Naive thymus-derived CD8-positive, alpha-beta T cell (primary cell): ENCODE measurements at regions not wholly inside any gene's neighbourhood (a gene's known extent, or its start where the extent isn't known, plus 50 kb on each side); places are given as distances from the start of the nearest gene placed in this dataset.

Experiments used
- ATAC-seq, 2 donors: fragments of 150-1000 bp; cut with Tn5 transposase in 1 of 2; sonication (Bioruptor Pico), chemical (Tn5 transposase) in 1 of 2; 1 replicate in 1 of 2; 2 replicates in 1 of 2; pipeline ENCODE4 v1.10.0; 2021; ENCODE audit warnings: mild to moderate bottlenecking in 2 of 2, moderate library complexity in 2 of 2
- POLR2A ChIA-PET: fragments of 350-600 bp; sonication (Branson Sonifier 250); formaldehyde crosslinking; loops from one replicate; lab custom pipeline; 2021; ENCODE audit warnings: antibody characterized with exemption; lab: Charles Lee
- DNase-seq, 10 donors: peaks; one replicate each; pipeline versions ENCODE4 v3.0.0 to v3.0.0-alpha.2; 2020 to 2022
- H3K27ac Mint-ChIP-seq, 10 donors: one replicate each; pipeline ENCODE4 v1.8.0; 2020 to 2022; ENCODE audit warnings: mild to moderate bottlenecking in 10 of 10, mixed read lengths in 10 of 10, moderate library complexity in 4 of 10, inconsistent platforms in 1 of 10
- H3K27me3 Mint-ChIP-seq, 5 donors: one replicate each; pipeline ENCODE4 v1.8.0; 2021 to 2022; ENCODE audit warnings: mixed read lengths in 5 of 5
- H3K36me3 Mint-ChIP-seq, 3 donors: one replicate each; pipeline ENCODE4 v1.8.0; 2020 to 2022; ENCODE audit warnings: mixed read lengths in 3 of 3, mild to moderate bottlenecking in 2 of 3, inconsistent platforms in 1 of 3
- H3K4me1 Mint-ChIP-seq, 4 donors: one replicate each; pipeline ENCODE4 v1.8.0; 2021 to 2022; ENCODE audit warnings: mixed read lengths in 4 of 4
- H3K4me3 Mint-ChIP-seq, 10 donors: one replicate each; pipeline ENCODE4 v1.8.0; 2020 to 2022; ENCODE audit warnings: mild to moderate bottlenecking in 10 of 10, mixed read lengths in 10 of 10, moderate library complexity in 6 of 10, inconsistent platforms in 1 of 10
- H3K9me3 Mint-ChIP-seq, 9 donors: one replicate each; pipeline ENCODE4 v1.8.0; 2020 to 2022; ENCODE audit warnings: mixed read lengths in 9 of 9, mild to moderate bottlenecking in 3 of 9, inconsistent platforms in 1 of 9, moderate library complexity in 1 of 9

GRCh38 chr7:84674236-84674913, 479.8 kb upstream of the SEMA3A start:
- no peak for DNase-seq
- no peak for ATAC-seq
- H3K27me3 Mint-ChIP-seq = no peaks in the 10 kb centered on the region
- POLR2A ChIA-PET = no interaction called here
- no peak overlapping the region for H3K27ac Mint-ChIP-seq
- no peak overlapping the region for H3K4me3 Mint-ChIP-seq
- peaks cover 0 to 3% (median 0%) of the 10 kb centered on the region in 9 donors for H3K9me3 Mint-ChIP-seq
- no peaks in the 10 kb centered on the region for H3K36me3 Mint-ChIP-seq
- no peaks in the 10 kb centered on the region for H3K4me1 Mint-ChIP-seq

DNA sequence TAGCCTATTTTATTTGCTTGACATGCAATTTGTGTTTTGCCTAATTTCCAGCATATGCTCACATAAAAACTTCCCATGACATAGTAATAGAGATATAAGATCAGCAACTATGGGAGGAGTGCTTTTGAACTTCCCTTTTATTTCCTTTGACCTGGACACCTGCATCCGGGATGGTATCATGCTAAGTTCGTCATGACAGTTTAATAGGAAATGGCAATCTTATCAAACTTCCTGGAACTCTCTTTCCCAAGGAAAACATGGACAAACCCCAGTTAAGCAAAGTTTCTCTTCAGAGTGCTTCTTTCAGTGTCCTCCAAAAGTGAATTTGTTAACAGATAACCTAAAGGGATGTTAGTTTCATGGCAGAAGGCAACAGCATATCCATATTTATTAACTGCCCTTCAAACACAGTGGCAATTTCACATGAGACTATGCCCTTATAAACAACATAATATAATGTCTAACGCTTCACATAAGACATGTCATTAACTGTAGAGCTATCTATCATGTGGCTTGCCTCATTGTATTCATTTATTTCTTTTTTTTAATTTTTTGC, 474.7 kb upstream of the SEMA3A start:
- H3K4me3 Mint-ChIP-seq = no peak overlapping the region
- H3K27me3 Mint-ChIP-seq = no peaks in the 10 kb centered on the region
- no peaks in the 10 kb centered on the region for H3K4me1 Mint-ChIP-seq
- POLR2A ChIA-PET = no interaction called here
- H3K36me3 Mint-ChIP-seq = no peaks in the 10 kb centered on the region
- ATAC-seq (no peak), DNase-seq (no peak)
- no peak overlapping the region for H3K27ac Mint-ChIP-seq
- no peaks in the 10 kb centered on the region for H3K9me3 Mint-ChIP-seq

DNA sequence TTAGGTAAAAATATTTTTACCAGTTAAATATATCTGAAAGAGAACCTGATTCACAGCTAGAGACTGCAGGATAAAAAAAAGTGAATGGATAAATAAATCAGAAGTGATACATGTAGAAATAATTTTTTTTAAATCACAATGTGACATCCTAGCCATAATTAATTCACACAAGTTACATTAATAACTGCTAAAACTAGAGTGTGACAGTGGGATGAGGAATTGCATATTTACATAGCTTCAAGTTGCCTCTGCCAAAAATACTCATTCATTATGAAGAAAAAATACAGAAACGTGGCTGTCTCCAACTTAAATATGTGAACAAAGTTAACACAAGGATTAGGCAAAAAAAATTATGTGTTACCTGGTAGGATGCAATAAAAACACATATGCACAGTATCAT, 473.5 kb upstream of the SEMA3A start:
- no peaks in the 10 kb centered on the region for H3K4me1 Mint-ChIP-seq
- no peak overlapping the region for H3K4me3 Mint-ChIP-seq
- H3K9me3 Mint-ChIP-seq = no peaks in the 10 kb centered on the region
- DNase-seq (no peak), ATAC-seq (no peak)
- no peak overlapping the region for H3K27ac Mint-ChIP-seq
- H3K27me3 Mint-ChIP-seq = no peaks in the 10 kb centered on the region
- H3K36me3 Mint-ChIP-seq = no peaks in the 10 kb centered on the region
- POLR2A ChIA-PET = no interaction called here

GRCh38 chr7:84666651-84667050, 472.1 kb upstream of the SEMA3A start:
- no peaks in the 10 kb centered on the region for H3K27me3 Mint-ChIP-seq
- no peaks in the 10 kb centered on the region for H3K4me1 Mint-ChIP-seq
- DNase-seq = no peak
- H3K9me3 Mint-ChIP-seq = no peaks in the 10 kb centered on the region
- POLR2A ChIA-PET = no interaction called here
- H3K4me3 Mint-ChIP-seq = no peak overlapping the region
- no peak overlapping the region for H3K27ac Mint-ChIP-seq
- no peak for ATAC-seq
- no peaks in the 10 kb centered on the region for H3K36me3 Mint-ChIP-seq

DNA sequence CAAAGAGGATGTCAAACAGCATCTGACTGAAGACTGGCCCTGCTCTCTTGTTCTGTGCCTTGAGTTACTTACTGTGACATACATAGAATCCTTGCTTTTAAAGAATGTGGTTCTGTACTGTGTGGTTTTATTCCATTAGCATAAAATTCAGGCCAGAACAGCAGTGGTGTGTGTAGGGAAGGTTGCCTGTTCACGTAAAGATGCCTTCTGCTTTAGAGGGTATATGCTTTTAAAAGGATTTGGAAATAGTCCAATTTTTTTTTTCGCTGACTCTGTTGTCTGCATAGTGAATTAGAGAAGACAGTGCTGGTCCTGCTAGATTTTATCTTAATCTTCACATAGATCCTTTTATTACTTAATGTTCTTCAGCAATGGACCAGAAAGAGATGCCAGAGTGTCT, 470.8 kb upstream of the SEMA3A start:
- H3K4me3 Mint-ChIP-seq = no peak overlapping the region
- H3K27me3 Mint-ChIP-seq = no peaks in the 10 kb centered on the region
- no peaks in the 10 kb centered on the region for H3K9me3 Mint-ChIP-seq
- no peaks in the 10 kb centered on the region for H3K36me3 Mint-ChIP-seq
- DNase-seq (no peak), ATAC-seq (no peak)
- POLR2A ChIA-PET = no interaction called here
- H3K27ac Mint-ChIP-seq = no peak overlapping the region
- no peaks in the 10 kb centered on the region for H3K4me1 Mint-ChIP-seq

DNA sequence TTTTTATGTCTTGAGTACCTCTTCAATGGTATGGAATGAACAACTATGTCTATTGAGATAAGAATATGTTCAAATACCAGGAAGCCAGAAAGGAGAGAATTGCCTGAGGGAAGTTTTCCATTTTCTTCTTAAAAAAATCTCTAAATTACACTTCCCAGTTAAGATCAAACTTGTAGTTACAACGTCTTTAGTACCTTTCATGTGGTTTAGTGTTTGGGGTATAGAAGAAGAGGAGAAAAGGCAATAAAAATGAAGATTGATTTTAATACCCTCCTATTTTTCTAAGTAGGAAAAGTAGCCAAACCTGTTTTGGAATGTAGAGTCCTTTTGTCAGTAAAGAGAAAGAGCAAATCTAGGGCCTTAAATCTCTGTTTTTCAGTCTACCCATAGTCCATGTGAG, 470.0 kb upstream of the SEMA3A start:
- POLR2A ChIA-PET = no interaction called here
- H3K4me1 Mint-ChIP-seq = no peaks in the 10 kb centered on the region
- no peak for ATAC-seq

DNA sequence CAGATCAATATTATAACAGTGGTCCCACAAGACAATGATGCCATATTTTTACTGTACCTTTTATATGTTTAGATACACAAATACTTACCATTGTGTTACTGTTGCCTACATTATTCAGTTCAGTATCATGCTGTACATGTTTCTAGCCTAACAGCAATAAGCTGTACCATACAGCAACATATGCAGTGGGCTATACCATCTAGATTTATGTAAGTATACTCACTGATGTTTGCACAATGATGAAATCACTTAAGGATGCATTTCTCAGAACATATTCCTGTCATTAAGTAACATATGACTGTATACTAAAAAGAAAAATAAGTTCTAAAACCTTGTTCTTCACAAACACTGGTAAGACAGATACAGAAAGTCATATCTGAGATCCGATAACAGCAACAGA, 468.6 kb upstream of the SEMA3A start:
- Mint-ChIP-seq H3K27me3 (no peaks in the 10 kb centered on the region), H3K4me3 (no peak overlapping the region), H3K36me3 (no peaks in the 10 kb centered on the region), H3K4me1 (no peaks in the 10 kb centered on the region), H3K9me3 (no peaks in the 10 kb centered on the region), H3K27ac (no peak overlapping the region)
- ATAC-seq (no peak), DNase-seq (no peak)
- POLR2A ChIA-PET = no interaction called here

More for the DNA sequence above, 470.0 kb upstream of the SEMA3A start:
- Mint-ChIP-seq H3K27ac (no peak overlapping the region), H3K36me3 (no peaks in the 10 kb centered on the region), H3K27me3 (no peaks in the 10 kb centered on the region), H3K9me3 (no peaks in the 10 kb centered on the region), H3K4me3 (no peak overlapping the region)
- DNase-seq = no peak

DNA sequence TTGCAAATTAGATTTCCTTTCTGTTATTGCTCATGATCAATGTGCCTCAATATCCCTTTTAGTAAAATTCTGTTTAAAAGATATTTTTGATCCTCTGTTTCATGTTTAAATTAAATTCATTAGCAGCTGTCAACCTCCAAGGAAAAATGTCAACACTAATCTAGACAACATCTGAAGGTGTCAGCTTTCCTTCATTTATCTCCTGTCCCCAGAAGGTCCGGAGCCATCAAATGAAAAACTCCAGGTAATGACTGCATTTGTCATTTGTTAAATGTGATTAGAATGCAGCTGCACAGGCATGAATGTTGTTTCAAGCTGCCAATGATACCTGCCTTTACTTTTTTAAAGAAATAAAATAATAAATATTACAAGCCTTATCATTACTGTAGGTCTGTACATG, 463.7 kb upstream of the SEMA3A start:
- H3K4me1 Mint-ChIP-seq = no peaks in the 10 kb centered on the region

GRCh38 chr7:84654273-84654672, 459.7 kb upstream of the SEMA3A start:
- Mint-ChIP-seq H3K27ac (no peak overlapping the region), H3K9me3 (no peaks in the 10 kb centered on the region), H3K4me3 (no peak overlapping the region), H3K27me3 (peaks cover 0 to 3% (median 0%) of the 10 kb centered on the region in 5 donors), H3K36me3 (no peaks in the 10 kb centered on the region), H3K4me1 (no peaks in the 10 kb centered on the region)
- no peak for DNase-seq
- POLR2A ChIA-PET = no interaction called here
- no peak for ATAC-seq

More for the DNA sequence above, 463.7 kb upstream of the SEMA3A start:
- H3K9me3 Mint-ChIP-seq = no peaks in the 10 kb centered on the region
- H3K27ac Mint-ChIP-seq = no peak overlapping the region
- POLR2A ChIA-PET = no interaction called here
- DNase-seq = no peak
- ATAC-seq = no peak
- H3K36me3 Mint-ChIP-seq = no peaks in the 10 kb centered on the region
- H3K4me3 Mint-ChIP-seq = no peak overlapping the region
- no peaks in the 10 kb centered on the region for H3K27me3 Mint-ChIP-seq

DNA sequence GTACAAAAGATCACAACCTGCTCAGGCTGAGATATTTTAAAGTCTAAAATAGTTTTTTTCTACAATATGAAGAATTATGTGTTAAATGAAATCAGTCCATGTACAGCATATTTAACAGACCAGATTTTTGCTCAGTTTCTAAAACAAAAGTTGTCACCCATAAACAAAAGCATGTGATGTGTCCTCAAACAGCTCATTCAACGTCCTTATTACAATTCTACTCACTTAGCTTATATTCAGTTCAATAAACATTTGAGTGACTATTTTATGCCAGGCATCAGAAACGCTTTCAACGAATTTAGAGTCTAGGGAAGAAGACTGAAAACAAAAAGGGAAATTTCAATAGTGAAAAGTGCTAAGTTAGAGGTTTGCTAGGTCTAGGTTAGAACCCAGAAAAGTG, 457.3 kb upstream of the SEMA3A start:
- no peak overlapping the region for H3K27ac Mint-ChIP-seq
- peaks cover 0 to 5% (median 0%) of the 10 kb centered on the region in 5 donors for H3K27me3 Mint-ChIP-seq
- no peak overlapping the region for H3K4me3 Mint-ChIP-seq
- POLR2A ChIA-PET = no interaction called here
- no peaks in the 10 kb centered on the region for H3K36me3 Mint-ChIP-seq
- no peaks in the 10 kb centered on the region for H3K4me1 Mint-ChIP-seq
- H3K9me3 Mint-ChIP-seq = no peaks in the 10 kb centered on the region
- no peak for ATAC-seq
- no peak for DNase-seq

DNA sequence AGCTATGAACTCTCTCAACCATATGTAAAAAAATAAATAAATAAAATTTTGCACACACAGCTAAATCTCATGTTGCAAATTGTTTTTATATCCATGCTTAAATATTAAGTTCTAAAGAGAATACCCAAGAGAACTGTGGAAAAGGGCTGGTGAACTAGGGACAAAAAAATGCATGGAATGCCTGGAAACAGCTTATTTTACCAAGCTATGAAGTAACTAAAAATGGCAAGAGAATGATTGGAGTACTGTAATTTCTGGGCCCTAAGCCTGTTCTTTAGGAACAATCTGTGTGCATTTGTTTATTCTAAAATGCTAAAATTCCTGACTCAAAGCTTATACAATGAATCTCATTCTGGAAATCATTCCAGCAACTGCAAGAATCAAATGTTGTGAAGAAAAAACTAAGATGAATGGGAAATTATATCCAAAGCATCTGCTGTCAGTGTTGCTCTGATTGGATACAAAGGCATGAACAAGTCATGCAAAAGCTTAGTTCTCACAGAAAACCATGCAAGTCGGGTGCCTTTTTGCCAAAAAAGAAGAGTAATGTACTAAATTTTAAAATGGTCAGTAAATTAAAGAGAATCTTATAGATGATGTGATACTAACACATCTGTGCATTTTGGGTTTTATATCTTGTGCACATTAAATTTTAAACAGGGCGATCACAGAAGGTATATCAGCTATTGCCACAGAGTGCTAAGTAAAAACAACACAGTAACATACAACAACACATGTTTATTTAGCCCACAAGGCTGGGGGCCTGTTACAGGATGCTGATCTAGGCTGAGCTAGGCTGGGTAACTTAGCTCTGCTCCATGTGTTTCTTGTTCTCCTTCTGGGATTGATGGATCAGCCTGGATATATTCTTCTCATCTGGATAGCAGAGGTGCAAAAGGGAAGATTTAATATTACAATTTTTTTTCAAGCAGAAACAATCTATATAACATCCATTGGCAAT, 453.5 kb upstream of the SEMA3A start:
- Mint-ChIP-seq H3K36me3 (no peaks in the 10 kb centered on the region), H3K27me3 (peaks cover 0 to 5% (median 0%) of the 10 kb centered on the region in 5 donors), H3K27ac (no peak overlapping the region), H3K4me3 (no peak overlapping the region), H3K9me3 (peaks cover 0 to 2% (median 0%) of the 10 kb centered on the region in 9 donors), H3K4me1 (no peaks in the 10 kb centered on the region)
- POLR2A ChIA-PET = no interaction called here
- no peak for ATAC-seq
- no peak for DNase-seq

GRCh38 chr7:84642611-84643010, 448.0 kb upstream of the SEMA3A start:
- no peaks in the 10 kb centered on the region for H3K4me1 Mint-ChIP-seq
- H3K4me3 Mint-ChIP-seq = no peak overlapping the region
- peaks cover 0 to 2% (median 0%) of the 10 kb centered on the region in 9 donors for H3K9me3 Mint-ChIP-seq
- POLR2A ChIA-PET = no interaction called here
- ATAC-seq (no peak), DNase-seq (no peak)
- H3K27me3 Mint-ChIP-seq = peaks cover 0 to 3% (median 0%) of the 10 kb centered on the region in 5 donors
- no peak overlapping the region for H3K27ac Mint-ChIP-seq
- H3K36me3 Mint-ChIP-seq = no peaks in the 10 kb centered on the region

GRCh38 chr7:84640637-84641036, 446.0 kb upstream of the SEMA3A start:
- Mint-ChIP-seq H3K27me3 (peaks cover 0 to 4% (median 0%) of the 10 kb centered on the region in 5 donors), H3K27ac (no peak overlapping the region), H3K4me3 (no peak overlapping the region), H3K4me1 (no peaks in the 10 kb centered on the region), H3K9me3 (peaks cover 0 to 8% (median 0%) of the 10 kb centered on the region in 9 donors), H3K36me3 (no peaks in the 10 kb centered on the region)
- no peak for DNase-seq
- POLR2A ChIA-PET = no interaction called here
- ATAC-seq = no peak
